Stimulated activated CD4-positive, alpha-beta T cell treated with anti-CD3 and anti-CD28 coated beads, Interleukin-4, amount 100 ng/mL, for 4 hours (primary cell): ENCODE measurements at regions not wholly inside any gene's neighbourhood (a gene's known extent, or its start where the extent isn't known, plus 50 kb on each side); places are given as distances from the start of the nearest gene placed in this dataset.

ENCODE experiments used
- DNase-seq, 2 experiments: peaks; one replicate each; pipeline ENCODE4 v3.0.0-alpha.2; 2020

DNA sequence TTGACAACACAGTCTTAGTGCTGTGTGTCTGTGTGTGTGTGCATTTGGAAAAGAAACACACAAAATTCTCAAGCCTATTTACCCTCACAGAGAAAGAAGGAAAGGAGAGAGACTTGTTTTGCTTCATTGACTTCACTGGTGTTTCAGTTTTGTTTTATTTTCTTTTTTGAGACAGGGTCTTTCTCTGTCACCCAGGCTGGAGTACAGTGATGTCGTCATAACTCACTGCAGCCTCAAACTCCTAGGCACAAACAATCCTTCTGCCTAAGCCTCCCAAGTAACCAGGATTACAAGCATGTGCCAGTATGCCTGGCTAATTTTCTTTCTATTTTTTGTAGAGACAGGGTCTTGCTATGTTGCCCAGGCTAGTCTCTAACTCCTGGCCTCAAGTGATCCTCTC lies 636.9 kb downstream of the TAFA4 start:
- DNase-seq, result no peak

DNA sequence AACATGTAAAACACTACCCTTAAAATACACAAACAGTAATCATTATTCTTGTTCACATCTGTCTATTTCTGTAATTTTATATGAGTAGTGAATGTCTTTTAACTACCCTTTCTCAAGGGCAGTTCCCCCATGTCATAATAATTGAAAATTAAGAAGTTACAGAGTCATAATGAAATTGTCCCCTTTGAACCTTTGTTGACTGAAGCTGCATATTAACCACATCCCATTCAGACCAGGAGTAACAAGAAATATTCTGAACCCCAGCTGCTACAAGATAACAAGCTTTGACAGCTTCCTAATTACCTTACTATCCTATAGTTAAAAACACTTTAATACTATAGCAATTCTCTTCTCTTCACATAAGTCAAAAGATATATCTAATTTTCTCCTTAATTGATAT lies 635.9 kb upstream of the SUCLG2 start:
- DNase-seq, result no peak

DNA sequence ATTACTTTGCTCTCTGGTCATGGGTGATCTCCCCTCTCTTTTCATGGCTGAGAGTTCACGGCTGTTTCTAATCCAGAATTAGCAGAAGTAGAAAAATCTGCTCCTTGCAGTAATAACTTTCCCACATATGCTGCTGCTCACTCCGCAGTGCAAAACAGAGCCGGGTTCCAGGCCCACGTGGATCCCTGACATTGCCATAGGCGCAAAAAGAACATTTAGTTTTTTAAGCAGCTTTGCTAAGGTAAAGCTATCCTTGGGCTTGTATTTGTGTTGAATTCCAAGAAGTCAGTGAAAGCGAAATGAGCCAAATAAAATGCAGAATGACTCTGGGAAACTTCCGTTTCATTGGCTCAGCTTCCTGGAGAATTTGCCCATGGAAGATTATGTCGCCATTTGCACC lies 633.7 kb upstream of the SUCLG2 start:
- DNase-seq, result no peak

DNA sequence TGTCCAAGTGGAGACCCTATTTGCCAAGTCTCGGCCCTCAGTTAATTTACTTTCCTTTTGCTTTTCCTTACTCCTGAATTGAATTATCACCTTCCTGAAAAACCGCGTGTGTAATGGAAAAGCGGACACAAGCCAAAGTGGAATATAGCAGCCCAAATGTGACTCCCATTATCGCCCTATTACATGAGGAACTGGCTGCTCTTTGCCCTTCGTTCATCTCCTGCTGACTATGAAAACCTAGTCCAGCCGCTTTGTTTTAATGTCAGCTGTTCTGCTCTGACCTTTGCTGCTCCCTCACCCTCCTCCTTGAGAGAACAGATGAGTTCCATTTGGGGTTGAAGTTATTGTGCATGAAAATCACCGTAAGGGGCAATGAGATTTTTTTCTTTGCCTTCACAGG lies 632.7 kb upstream of the SUCLG2 start:
- DNase-seq, result no peak

DNA sequence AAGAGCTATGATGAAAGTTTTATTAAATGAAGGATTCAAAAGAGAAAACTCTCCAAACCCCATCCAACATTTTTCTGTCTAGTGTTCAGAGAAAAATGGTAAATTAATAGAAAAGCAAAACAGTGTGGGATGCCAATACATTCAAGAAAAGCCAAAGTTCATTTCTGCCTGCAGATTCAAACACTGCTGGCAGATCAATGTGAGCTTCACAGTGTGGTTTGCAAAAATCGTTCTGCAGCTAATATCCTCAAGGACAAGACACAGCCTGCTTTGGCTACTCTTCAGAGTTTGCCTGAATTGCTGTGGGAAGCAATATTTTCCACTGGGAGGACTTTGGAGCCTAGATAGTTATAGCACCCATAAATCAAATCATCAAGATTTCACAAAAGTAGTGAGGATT lies 619.9 kb upstream of the SUCLG2 start:
- DNase-seq, result no peak

DNA sequence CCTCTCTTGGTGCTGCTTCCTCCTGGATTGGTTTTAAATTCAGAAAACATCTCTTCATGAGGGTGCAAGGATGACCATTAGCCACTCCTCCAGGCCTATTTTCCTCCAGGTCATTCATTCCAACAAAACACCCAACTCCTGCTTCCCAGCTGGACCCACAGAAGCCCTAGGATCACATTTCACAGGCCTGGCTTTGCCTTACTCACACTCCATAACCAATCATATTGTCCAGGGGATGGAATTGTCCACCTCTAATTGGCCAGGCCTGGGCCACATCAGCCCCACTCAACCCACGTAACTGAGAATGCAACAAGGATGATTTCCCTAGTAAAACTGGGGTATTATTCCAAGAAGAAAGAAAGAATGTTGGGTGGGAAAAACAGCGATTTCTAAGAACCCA lies 616.7 kb upstream of the SUCLG2 start:
- DNase-seq, result no peak

DNA sequence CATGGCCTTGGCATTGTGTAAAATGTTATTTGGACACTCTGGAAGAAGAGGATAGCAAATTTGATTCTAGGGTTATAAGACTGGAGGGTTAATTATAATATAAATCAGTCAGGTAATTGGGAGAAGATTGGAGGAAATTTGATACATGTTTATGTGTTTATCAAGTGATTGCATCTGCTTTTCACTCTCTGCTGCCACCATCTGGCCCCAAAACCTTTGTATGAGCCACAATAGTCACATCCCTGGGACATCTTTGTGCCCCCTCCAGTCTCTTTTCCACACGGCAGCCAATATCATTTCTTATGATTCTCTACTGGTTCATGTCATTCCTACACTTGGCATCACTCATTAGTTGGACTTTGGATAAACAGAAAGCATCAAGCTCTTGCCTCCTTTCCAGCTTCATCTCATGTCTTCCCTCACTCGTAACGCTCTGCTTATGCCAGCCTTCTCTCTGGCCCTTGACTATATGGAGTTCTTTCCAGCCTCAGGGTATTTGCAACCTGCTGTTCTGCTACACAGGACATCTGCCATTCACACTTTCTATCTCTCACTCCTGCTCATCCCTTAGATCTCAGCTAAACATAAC lies 602.3 kb upstream of the SUCLG2 start:
- peak in 1 of 2 experiments; percentile 5 for DNase-seq

DNA sequence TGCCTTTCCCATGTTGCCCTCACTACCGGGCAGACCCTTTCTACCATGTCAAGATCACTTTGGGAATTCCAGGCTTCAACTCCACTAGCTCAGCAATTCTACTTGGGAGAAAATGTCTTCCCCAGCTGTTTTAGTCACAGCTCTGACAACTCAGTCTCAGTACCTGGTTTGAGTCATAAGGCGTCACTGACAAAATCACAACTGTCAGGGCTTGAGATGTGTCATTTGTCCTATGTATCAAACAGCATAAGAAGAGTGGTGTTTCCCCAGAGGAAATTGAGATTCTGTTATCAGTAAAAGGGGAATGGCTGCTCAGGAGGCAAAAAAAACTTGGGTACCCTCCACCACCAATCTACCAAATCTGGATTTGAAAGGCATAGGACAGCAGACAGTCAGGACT lies 594.9 kb upstream of the SUCLG2 start:
- DNase-seq, result no peak

DNA sequence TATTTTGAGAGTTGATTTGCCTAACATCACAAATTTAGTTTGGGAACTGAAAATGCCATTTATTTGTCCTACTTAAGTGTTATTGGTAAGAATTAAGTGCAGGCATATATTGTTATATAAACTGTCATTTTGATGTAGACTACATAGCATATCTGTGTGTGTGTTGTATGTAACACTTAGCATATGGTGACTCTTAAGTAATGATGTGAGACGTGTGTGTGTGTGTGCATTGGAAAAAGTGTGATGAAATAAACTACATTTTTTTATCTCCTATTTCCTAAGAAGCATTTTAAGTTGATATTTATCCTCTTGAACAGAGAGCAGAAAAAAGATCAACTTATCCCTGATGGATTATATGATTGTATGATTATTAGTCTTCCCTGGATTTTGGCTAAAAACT lies 588.2 kb upstream of the SUCLG2 start:
- no peak for DNase-seq

DNA sequence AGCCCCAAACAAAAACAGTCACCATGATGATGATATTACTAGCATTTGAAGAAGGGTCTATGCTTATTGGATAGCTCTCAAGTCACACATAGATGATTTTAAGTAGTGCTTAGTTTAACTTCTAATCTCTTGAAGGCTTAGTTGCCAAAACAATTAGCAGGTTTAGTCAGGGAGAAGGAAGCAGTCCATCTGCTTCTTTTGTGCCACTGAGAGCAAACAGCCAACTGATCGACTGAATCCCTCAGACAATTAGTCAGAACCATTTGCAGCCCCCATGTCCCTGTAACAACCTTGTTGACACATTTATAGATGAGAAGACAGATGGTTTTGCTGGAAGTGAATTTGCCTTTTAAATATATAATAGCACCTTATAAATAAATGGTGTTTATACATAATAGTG lies 585.1 kb upstream of the SUCLG2 start:
- DNase-seq, result no peak

DNA sequence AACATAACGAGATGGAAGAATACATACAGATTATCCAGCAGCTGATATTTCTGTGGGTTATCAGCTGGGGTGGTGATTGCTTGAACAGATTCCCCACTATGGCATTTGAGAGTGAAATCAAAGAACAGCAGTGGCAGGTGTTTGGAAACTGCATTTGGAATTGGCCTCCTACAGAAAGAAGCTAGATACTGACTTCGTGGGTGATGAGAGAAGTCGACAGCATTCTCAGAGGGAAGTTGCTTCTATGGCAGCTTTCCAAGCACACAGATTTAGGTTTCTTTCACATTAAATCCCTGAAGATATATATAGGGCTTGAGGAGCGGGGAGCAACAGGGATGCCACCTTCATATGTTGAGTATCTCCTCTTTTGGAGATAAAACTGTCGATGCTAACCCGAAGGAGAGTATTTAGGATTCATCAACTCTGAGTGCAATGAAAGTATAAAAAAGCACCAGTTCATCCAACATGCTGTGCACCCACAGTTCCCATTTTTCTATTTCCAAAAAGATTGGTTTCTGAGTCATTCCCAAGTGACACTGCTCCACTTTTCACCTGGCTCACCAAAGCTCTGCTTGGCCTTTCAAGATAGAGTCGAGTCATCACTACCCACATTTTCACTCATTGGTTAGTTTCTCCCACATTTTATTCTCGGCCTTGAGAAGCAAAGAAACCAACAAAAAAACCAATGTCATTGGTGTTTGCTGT lies 579.8 kb upstream of the SUCLG2 start:
- no peak for DNase-seq

DNA sequence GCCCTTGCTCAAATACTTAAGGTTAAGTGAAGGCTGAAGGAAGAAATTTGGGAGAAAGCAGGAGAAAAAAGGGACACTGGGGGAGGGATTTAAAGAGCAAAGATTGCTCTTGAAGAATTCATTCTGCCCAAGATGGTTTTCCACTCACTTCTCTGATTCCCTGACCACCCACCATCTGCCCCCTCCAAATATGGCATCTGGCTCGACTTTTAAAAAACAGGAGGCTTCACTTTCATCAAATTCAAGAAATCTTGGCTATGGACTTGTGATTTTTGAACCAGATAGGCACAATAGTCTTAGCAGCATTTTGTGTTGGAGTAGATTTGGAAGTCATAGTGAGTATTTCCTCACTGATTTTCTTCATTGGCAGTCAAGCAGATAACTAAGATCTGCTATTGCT lies 574.4 kb upstream of the SUCLG2 start:
- DNase-seq, result no peak

DNA sequence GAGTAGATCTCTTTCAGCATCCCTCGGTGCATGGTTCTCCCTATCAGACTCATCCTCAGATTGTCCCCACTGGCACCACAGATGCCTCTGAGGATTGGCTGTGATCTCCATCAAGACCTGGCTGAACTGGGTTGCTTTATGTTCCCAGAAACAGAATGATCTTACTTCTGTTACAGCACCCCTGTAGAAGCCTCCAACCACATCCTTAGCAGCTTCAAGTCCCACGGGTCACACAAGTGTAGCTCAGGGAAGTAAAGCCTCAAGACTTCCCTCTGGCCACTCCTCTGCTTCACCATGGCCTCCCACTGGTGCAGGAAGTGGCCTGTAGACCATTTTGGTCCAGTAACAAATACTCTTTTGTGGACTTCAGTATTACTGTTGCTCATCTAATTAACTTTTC lies 566.4 kb upstream of the SUCLG2 start:
- no peak for DNase-seq

DNA sequence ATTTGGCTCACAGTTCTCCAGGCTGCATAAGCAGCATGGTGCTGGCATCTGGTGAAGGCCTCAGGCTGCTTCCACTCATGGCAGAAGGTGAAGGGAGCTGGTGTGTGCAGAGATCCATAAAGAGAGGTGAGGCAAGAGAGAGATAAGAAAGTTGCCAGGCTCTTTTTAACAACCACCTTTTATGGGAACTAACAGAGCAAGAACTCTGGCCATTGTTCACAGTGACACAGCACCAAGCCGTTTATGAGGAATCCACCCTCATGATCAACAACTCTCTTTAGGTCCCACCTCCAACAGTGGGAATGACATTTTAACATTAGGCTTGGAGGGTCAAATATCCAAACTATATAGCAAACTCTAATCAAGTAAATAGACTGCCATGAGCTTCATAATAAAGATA lies 557.2 kb upstream of the SUCLG2 start:
- no peak for DNase-seq

DNA sequence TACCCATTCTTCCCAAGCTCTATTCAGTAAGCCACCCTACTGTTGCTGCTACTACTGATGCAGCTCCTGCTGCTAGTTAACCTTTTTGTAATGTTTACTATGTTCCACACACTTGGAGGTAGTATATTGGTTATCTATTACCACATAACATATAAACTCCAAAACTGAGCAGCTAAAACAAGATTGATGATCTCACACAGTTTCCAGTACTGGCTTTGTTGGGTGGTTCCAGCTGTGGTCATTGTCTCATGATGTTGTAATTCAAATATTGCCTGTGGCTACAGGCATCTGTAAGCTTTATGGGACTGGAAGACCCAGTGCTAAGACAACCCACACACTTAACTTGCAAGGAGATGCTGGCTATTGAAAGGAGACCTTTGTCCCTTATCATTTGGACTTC lies 556.2 kb upstream of the SUCLG2 start:
- no peak for DNase-seq

DNA sequence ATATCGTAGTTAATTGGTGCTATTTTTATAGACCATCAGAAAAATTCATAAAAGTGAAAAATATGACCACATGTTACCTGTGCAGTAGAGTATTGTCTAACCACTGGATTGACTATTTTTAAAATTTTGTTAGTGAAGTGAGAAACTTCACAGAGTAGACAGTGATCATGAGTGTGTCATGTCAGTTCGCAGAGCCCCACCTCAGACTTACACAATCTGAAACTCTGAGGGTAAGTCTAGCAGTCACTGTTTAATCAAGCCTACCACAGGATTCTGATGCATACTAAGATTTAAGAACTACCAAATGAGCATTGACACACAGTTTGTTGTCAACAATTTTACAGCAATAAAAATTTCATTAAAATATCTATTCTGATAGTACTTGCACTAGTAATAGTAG lies 552.9 kb upstream of the SUCLG2 start:
- no peak for DNase-seq

DNA sequence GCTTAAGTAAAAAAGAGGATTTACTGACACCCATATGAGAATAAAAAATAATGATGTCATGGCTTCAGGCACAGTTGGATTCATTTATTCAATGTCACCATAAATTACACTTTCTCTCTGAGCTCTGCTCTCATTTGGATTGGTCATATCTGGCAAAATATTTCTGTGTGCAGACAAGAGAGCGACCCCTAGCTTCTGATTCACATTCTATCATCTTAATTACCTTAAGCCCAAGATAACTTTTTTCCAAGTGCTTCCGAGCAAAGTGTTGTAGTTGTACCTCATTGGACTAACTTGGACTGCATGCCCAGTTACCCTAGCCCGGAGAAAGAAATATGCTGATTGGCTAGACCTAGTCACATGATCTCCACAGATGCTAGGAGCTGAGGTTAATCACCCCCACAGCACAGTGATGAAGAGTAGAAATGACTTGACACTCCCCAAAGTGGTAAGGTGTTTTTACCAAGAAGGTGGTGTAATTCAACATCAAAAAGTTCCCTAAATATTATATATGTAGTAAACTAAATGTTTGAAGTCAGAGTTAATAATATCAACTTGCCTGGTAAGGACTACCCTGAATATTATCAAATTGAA lies 552.2 kb upstream of the SUCLG2 start:
- DNase-seq, result no peak

DNA sequence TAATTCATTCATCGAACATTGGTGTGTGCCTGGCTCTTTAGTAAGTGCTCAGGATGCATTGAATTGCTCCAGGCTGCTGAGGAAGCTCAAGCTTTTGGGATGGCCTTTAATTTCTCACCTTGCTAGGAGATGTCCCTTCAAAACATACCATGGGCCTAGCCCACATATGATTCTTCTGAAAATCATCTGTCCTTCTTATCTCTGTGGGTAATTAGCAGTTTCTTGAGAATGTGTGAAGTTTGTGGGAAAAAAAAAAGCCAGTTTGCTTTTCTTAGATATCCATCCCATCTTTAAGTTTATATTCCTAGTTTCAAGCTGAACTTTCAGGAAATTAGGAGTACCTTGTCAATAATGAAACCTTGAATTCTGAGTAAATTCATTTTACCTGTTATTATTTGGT lies 532.3 kb upstream of the SUCLG2 start:
- DNase-seq, result no peak

DNA sequence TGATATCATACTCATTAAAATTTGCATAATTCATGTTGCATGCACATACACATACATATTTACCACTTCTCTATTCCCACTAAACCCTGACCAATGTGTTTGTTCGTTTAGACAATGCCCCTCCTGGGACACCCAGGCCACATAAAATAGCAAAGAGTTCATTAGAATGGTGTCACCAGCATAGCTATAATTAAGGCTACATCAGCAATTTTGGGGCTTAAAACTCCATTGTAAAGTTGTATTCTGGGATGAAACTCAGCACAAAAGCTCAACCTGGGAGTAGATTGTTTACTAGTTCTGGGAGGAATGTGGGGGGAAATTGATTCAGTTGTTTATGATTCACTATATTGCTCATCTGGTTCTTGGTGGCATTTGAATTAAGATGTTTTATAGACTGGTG lies 522.2 kb upstream of the SUCLG2 start:
- DNase-seq, result no peak

DNA sequence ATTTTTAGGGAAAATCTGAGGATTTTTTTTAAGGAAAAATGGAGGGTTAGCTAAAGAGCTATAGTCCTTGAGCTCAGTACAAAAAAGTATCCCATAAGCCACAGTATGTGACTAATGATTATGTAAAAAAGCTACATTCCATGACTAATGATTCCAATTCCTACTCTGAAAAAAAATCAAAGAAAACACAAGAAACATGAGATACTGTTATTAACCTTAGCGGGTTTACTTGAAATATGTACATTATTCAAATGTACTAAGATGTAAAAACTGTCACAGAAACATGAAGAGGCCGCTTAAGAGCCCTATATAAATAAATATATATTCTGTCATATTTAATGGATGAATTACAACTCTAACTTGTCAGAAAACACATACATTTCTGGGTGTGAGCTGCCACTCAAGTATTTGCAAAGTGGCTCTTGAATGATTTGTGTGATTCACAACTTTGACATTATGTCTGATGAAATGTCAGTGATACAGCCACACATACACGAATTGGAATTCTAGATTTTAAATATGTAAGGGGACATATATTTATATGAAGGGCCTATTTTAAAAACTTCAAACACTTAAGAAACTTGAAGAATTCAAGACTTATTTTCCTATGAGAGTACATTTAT lies 518.7 kb upstream of the SUCLG2 start:
- no peak for DNase-seq

DNA sequence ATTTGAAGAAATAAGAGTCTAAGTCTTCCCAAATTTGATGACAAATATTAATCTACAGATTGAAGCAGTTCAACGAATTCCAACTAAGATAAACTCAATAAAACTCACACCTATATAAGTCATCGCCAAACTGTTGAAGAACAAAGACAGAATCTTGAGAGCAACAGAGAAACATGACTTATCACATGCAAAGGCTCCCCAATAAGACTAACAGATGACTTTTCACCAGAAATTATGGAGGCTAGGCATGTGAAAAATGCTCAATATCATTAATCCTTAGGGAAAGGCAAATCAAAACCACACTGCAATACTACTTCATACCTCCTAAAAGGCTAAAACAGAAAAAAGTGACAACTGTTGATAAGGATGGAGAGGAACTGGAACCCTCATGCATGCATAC lies 517.6 kb upstream of the SUCLG2 start:
- no peak for DNase-seq

DNA sequence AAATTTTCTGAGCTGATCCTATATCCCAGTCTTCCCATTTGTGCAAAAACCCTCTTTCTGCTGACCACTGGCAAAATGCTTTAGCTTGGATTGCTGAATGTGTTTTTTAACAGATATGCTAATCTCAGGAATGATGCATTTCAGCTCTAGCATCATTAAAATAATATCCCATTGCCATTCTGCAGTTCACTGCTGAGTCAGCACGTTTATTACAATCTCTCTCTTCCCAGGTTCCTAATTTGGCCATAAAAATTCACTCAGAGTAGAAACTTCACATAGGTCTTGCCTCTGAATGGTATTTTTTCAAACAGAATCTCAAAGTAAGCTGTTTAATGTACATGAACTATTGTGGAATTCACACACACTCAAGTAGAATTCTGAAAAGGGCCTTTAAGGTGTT lies 509.6 kb upstream of the SUCLG2 start:
- no peak for DNase-seq

DNA sequence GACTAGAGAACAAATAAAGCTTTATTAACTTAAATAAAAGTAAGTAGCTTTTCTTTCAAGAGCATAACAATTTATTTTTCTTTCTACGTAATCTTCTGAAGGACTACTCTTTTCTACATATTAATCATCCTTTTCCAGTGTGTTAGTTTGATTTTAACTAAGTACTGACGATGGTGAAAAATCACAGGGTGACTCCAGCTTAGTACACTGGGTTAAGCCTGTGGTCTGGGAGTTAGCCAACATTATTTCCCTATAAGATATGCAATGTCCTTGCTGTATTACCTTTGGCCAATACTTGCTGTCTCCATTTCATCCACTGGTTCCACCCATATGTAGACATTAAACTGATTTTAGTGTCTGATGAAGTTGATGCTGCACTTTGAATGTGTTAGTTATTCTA lies 508.6 kb upstream of the SUCLG2 start:
- no peak for DNase-seq

DNA sequence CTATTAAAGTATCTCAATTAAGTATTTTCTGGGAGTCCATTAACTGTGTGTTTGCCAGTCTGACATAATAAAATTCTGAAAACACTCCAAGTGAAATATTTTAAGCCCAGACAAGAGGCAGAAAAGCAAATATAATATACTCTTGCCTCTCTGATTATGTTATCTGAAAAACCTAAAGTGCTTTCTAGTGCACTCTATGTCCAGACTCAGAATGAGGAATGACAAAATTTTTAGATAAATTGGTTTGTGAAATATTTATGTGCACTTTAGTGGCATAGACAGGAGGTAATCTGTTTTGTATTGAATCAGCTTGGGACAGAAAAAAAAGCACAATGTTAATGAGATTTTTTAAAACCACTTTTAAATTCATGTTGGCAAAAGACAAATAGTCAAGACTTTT lies 508.2 kb upstream of the SUCLG2 start:
- DNase-seq, result no peak
